OCI-LY7 (cell line): ENCODE measurements at regions not wholly inside any gene's neighbourhood (a gene's known extent, or its start where the extent isn't known, plus 50 kb on each side); places are given as distances from the start of the nearest gene placed in this dataset.

Experiments used
- EZH2phosphoT487 ChIP-seq: fragments of 200-600 bp; sonication (generic); IDR thresholded peaks from 2 replicates; pipeline ENCODE4 v1.6.1; 2018; ENCODE audit warnings: low read depth, borderline replicate concordance, mild to moderate bottlenecking, mixed run types, antibody characterized with exemption, low read length, moderate library complexity, mixed read lengths
- TF ChIP-seq, protein P1 (sequence below): fragments of 200-600 bp; sonication (generic); conservative IDR thresholded peaks from 2 replicates; pipeline ENCODE4 v1.5.1; 2014; ENCODE audit warnings: mild to moderate bottlenecking, antibody characterized with exemption, low read length, moderate library complexity, mixed read lengths

DNA sequence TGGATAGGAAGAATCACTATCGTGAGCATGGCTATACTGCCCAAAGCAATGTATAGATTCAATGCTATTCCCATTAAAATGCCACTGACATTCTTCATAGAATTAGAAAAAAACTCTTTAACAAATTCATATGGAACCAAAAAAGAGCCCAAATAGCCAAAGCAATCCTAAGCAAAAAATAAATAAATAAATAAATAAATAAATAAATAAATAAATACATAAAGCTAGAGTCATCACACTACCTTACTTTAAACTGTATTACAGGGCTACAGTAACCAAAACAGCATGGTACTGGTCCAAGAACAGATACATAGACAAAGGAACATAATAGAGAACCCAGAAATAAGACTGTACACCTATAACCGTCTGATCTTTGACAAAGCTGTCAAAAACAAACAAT lies 180.4 kb upstream of the CDKN2B start:
- TF ChIP-seq, protein P1, sequence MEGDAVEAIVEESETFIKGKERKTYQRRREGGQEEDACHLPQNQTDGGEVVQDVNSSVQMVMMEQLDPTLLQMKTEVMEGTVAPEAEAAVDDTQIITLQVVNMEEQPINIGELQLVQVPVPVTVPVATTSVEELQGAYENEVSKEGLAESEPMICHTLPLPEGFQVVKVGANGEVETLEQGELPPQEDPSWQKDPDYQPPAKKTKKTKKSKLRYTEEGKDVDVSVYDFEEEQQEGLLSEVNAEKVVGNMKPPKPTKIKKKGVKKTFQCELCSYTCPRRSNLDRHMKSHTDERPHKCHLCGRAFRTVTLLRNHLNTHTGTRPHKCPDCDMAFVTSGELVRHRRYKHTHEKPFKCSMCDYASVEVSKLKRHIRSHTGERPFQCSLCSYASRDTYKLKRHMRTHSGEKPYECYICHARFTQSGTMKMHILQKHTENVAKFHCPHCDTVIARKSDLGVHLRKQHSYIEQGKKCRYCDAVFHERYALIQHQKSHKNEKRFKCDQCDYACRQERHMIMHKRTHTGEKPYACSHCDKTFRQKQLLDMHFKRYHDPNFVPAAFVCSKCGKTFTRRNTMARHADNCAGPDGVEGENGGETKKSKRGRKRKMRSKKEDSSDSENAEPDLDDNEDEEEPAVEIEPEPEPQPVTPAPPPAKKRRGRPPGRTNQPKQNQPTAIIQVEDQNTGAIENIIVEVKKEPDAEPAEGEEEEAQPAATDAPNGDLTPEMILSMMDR, result no peak
- no peak for TF ChIP-seq EZH2phosphoT487
